IMR-90 (cell line): ENCODE measurements at regions not wholly inside any gene's neighbourhood (a gene's known extent, or its start where the extent isn't known, plus 50 kb on each side); places are given as distances from the start of the nearest gene placed in this dataset.

Experiments
- ATAC-seq: fragments of 200-7000 bp; cut with Tn5 transposase; 2 replicates; pipeline ENCODE4 v1.9.1; 2020; ENCODE audit warnings: low read depth, mild to moderate bottlenecking, moderate library complexity
- BruUV-seq: library from RNA; stranded (reverse); fragments of 400-500 nt; replicated peaks from 2 replicates; lab custom pipeline; 2021; lab: Mats Ljungman, UMichigan
- CTCF ChIA-PET: fragments of 300-600 bp; formaldehyde crosslinking; extraction: SDS; loops from one replicate; lab custom pipeline; 2021; ENCODE audit warnings: antibody characterized with exemption; lab: Yijun Ruan, JAX
- POLR2A ChIA-PET: fragments of 300-600 bp; sonication (Branson Sonifier 250); formaldehyde crosslinking; loops from one replicate; lab custom pipeline; 2022; ENCODE audit warnings: antibody characterized with exemption; ENCODE audit not compliant: unreplicated experiment; lab: Charles Lee
- DNase-seq: peaks from one replicate; pipeline ENCODE4 v3.0.0; 2013
- H2AFZ ChIP-seq: replicated peaks from 2 replicates; pipeline ENCODE3; 2013; ENCODE audit warnings: low read length, mild to moderate bottlenecking; ENCODE audit not compliant: poor library complexity
- H2AK5ac ChIP-seq: 2 replicates; pipeline ENCODE4 v1.6.1; 2013; ENCODE audit warnings: low read depth, low read length, inconsistent platforms
- H2AK9ac ChIP-seq: replicated peaks from 2 replicates; pipeline ENCODE3; 2013; ENCODE audit warnings: mild to moderate bottlenecking, low read depth, low read length, moderate library complexity; ENCODE audit not compliant: poor library complexity
- H2BK120ac ChIP-seq: 2 replicates; pipeline ENCODE4 v1.6.1; 2013; ENCODE audit warnings: low read depth, low read length, inconsistent platforms
- H2BK15ac ChIP-seq: 3 replicates; pipeline ENCODE4 v1.6.1; 2013; ENCODE audit warnings: low read depth, low read length, inconsistent platforms
- H2BK20ac ChIP-seq: 2 replicates; pipeline ENCODE4 v1.6.1; 2013; ENCODE audit warnings: low read depth, mild to moderate bottlenecking, inconsistent platforms, low read length, moderate library complexity
- H2BK5ac ChIP-seq: 2 replicates; pipeline ENCODE4 v1.6.1; 2013; ENCODE audit warnings: mild to moderate bottlenecking, low read depth, low read length, inconsistent platforms; ENCODE audit not compliant: poor library complexity, severe bottlenecking
- H3K14ac ChIP-seq: replicated peaks from 2 replicates; pipeline ENCODE4 v1.6.1; 2013; ENCODE audit warnings: low read depth, low read length, inconsistent platforms
- H3K18ac ChIP-seq: 2 replicates; pipeline ENCODE4 v1.6.1; 2013; ENCODE audit warnings: low read depth, low read length, control low read depth
- H3K23ac ChIP-seq: 2 replicates; pipeline ENCODE4 v1.6.1; 2013; ENCODE audit warnings: low read depth, low read length, inconsistent platforms
- H3K27ac ChIP-seq: 2 replicates; pipeline ENCODE4 v1.5.1; 2013; ENCODE audit warnings: mild to moderate bottlenecking, control low read depth, low read length; ENCODE audit not compliant: insufficient read depth
- H3K27me3 ChIP-seq: 2 replicates; pipeline ENCODE4 v1.6.1; 2013; ENCODE audit warnings: low read length; ENCODE audit not compliant: control insufficient read depth, insufficient read depth
- H3K36me3 ChIP-seq: 2 replicates; pipeline ENCODE4 v1.6.1; 2013; ENCODE audit warnings: low read length, mixed read lengths; ENCODE audit not compliant: control insufficient read depth, insufficient read depth
- H3K4ac ChIP-seq: 2 replicates; pipeline ENCODE4 v1.6.1; 2013; ENCODE audit warnings: low read depth, low read length, inconsistent platforms
- H3K4me1 ChIP-seq: 2 replicates; pipeline ENCODE4 v1.6.1; 2013; ENCODE audit warnings: low read length, mixed read lengths; ENCODE audit not compliant: control insufficient read depth, insufficient read depth
- H3K4me2 ChIP-seq: 2 replicates; pipeline ENCODE4 v1.6.1; 2013; ENCODE audit warnings: low read depth, mild to moderate bottlenecking, control low read depth, low read length, moderate library complexity
- H3K4me3 ChIP-seq: 2 replicates; pipeline ENCODE4 v1.5.1; 2013; ENCODE audit warnings: low read depth, mild to moderate bottlenecking, control low read depth, low read length, moderate library complexity; ENCODE audit not compliant: insufficient read depth
- H3K56ac ChIP-seq: 2 replicates; pipeline ENCODE4 v1.6.1; 2013; ENCODE audit warnings: low read length, inconsistent platforms; ENCODE audit not compliant: insufficient read depth; ENCODE audit errors: extremely low read depth
- H3K79me1 ChIP-seq, 2 experiments: 2 replicates each; pipeline ENCODE4 v1.6.1; 2013; ENCODE audit warnings: low read length in 2 of 2, inconsistent platforms in 1 of 2, low read depth in 1 of 2
- H3K9ac ChIP-seq: 2 replicates; pipeline ENCODE4 v1.6.1; 2013; ENCODE audit warnings: low read depth, low read length, control low read depth
- H3K9me1 ChIP-seq: 2 replicates; pipeline ENCODE4 v1.6.1; 2013; ENCODE audit warnings: low read length, inconsistent platforms; ENCODE audit not compliant: insufficient read depth
- H3K9me3 ChIP-seq: 2 replicates; pipeline ENCODE4 v1.6.1; 2013; ENCODE audit warnings: low read length; ENCODE audit not compliant: control insufficient read depth, insufficient read depth
- H4K20me1 ChIP-seq: 2 replicates; pipeline ENCODE4 v1.6.1; 2013; ENCODE audit warnings: low read length, inconsistent platforms; ENCODE audit not compliant: insufficient read depth
- H4K5ac ChIP-seq: 2 replicates; pipeline ENCODE4 v1.6.1; 2013; ENCODE audit warnings: mild to moderate bottlenecking, low read depth, low read length, control low read depth
- H4K8ac ChIP-seq, 2 experiments: 2 replicates each; pipeline ENCODE4 v1.6.1; 2013; ENCODE audit warnings: low read depth in 2 of 2, low read length in 2 of 2, control low read depth in 1 of 2, inconsistent platforms in 1 of 2
- H4K91ac ChIP-seq: 2 replicates; pipeline ENCODE4 v1.6.1; 2013; ENCODE audit warnings: low read depth, low read length, inconsistent platforms; ENCODE audit not compliant: insufficient read depth
- BHLHE40 ChIP-seq: fragments of 150-350 bp; IDR thresholded peaks from 2 replicates; pipeline ENCODE4 v1.6.1; 2016; ENCODE audit warnings: mild to moderate bottlenecking, low read depth, low read length
- CEBPB ChIP-seq: IDR thresholded peaks from 2 replicates; pipeline ENCODE4 v1.6.1; 2012; ENCODE audit warnings: low read depth, low read length, improper control_type of control experiment
- FOS ChIP-seq: fragments of 150-350 bp; IDR thresholded peaks from 2 replicates; pipeline ENCODE4 v1.6.1; 2016; ENCODE audit warnings: low read depth, low read length
- MAFK ChIP-seq: IDR thresholded peaks from 2 replicates; pipeline ENCODE4 v1.6.1; 2012; ENCODE audit warnings: low read depth, low read length, improper control_type of control experiment
- MAZ ChIP-seq: IDR thresholded peaks from 2 replicates; pipeline ENCODE4 v1.6.1; 2012; ENCODE audit warnings: low read depth, mild to moderate bottlenecking, low read length, improper control_type of control experiment, moderate library complexity, borderline replicate concordance
- MXI1 ChIP-seq: IDR thresholded peaks from 2 replicates; pipeline ENCODE4 v1.6.1; 2012; ENCODE audit warnings: low read depth, mild to moderate bottlenecking, low read length, moderate library complexity, borderline replicate concordance
- NFE2L2 ChIP-seq: fragments of 150-350 bp; IDR thresholded peaks from 2 replicates; pipeline ENCODE4 v1.6.1; 2016; ENCODE audit warnings: low read depth, mild to moderate bottlenecking, low read length
- POLR2A ChIP-seq: IDR thresholded peaks from 2 replicates; pipeline ENCODE4 v1.6.1; 2012; ENCODE audit warnings: mild to moderate bottlenecking, low read depth, low read length
- RAD21 ChIP-seq: IDR thresholded peaks from 2 replicates; pipeline ENCODE4 v1.6.1; 2012; ENCODE audit warnings: low read length, improper control_type of control experiment
- RCOR1 ChIP-seq: IDR thresholded peaks from 2 replicates; pipeline ENCODE4 v1.6.1; 2012; ENCODE audit warnings: mild to moderate bottlenecking, low read length, improper control_type of control experiment; ENCODE audit not compliant: insufficient replicate concordance
- RFX5 ChIP-seq: IDR thresholded peaks from 2 replicates; pipeline ENCODE4 v1.8.0; 2012; ENCODE audit warnings: low read depth, mild to moderate bottlenecking, low read length, moderate library complexity
- SMC3 ChIP-seq: fragments of 150-350 bp; IDR thresholded peaks from 2 replicates; pipeline ENCODE4 v1.6.1; 2016; ENCODE audit warnings: low read depth, mild to moderate bottlenecking, antibody characterized with exemption, low read length, moderate library complexity
- WGBS, 2 experiments: methylation state at CpG; one replicate each; pipeline versions ENCODE4 v1.1.5 to v1.1.7; 2013; ENCODE audit warnings: missing lambda C conversion rate in 2 of 2; ENCODE audit not compliant: insufficient read length in 1 of 2; ENCODE audit errors: extremely low coverage in 2 of 2; 5-methylcytosine and 5-hydroxymethylcytosine counted together
- dilution Hi-C: fragments of 300-500 bp; cut with HindIII; formaldehyde crosslinking; loops from one replicate; pipeline ENCODE4 v1.14.3; 2018; ENCODE audit warnings: low sequenced_read_pairs; ENCODE audit not compliant: unreplicated experiment
- in situ Hi-C: fragments of 300-500 bp; cut with MboI; formaldehyde crosslinking; loops from 3 replicates; pipeline ENCODE4 v1.14.3; 2019; ENCODE audit warnings: low sequenced_read_pairs, inconsistent platforms, mixed read lengths
- intact Hi-C: fragments of 100-400 bp; cut with micrococcal nuclease; formaldehyde crosslinking; loops from 2 replicates; pipeline ENCODE4 v1.10.0; 2022
- TF ChIP-seq, protein P1 (sequence below): conservative IDR thresholded peaks from 2 replicates; pipeline ENCODE4 v1.5.1; 2012; ENCODE audit warnings: mild to moderate bottlenecking, low read depth, low read length, improper control_type of control experiment
- TF ChIP-seq, protein P2 (sequence below): fragments of 150-350 bp; IDR thresholded peaks from 2 replicates; pipeline ENCODE4 v1.6.1; 2017; ENCODE audit warnings: mild to moderate bottlenecking, antibody characterized with exemption, low read length, low read depth
- TF ChIP-seq, protein P3 (sequence below): fragments of 150-350 bp; IDR thresholded peaks from 2 replicates; pipeline ENCODE4 v1.6.1; 2016; ENCODE audit warnings: low read depth, mild to moderate bottlenecking, low read length, moderate library complexity, borderline replicate concordance

DNA sequence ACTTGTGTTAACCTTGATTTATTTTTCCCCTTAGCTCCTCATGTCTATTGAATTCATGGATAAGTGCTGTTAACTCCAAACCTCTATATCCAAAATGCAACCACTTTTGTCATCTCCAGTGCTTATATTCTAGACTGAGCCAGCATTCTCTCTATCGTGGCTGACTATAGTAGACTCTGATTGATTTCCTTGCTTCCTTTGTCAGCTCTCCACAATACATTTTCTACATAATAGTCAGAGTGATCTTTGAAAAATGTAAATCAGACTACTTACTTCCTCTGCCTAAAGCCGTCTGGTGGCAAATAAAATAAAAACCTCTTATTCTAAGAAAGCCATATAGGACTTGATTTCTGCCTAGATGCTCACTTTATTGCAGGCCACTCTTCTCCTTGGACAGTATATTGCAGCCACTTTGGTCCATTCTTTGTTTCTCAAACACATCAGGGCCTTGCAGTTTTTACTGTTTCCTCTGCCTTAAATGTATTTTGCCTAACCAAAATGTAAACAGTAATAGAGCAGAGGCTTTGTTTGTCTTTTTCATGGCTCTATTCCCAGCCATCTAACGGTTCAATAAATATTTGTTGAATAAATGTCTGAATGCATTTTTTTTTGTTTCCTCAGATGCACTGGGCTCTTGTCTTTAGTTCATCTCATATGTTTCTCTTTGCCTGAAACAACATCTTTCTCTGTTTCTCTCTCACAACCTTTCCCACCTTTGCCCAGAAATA is 243.6 kb upstream of the CSNK1A1L start:
- H2AFZ ChIP-seq, result no peak overlapping the region
- peak overlapping the region; percentile 93 for H3K14ac ChIP-seq
- peak overlapping the region; percentile 22; the same call in 1 of the 2 replicates for H3K4me2 ChIP-seq
- peak overlapping the region; percentile 41; the same call in 1 of the 2 replicates for H4K91ac ChIP-seq
- peak overlapping the region in 1 of 2 experiments; percentile 86; a peak in 2 of 4 replicates for H4K8ac ChIP-seq
- no peak overlapping the region for H3K9ac ChIP-seq
- H2BK15ac ChIP-seq, result no peak overlapping the region
- H3K4me1 ChIP-seq, result peaks cover 4% of the 10 kb centered on the region; the same call in 1 of the 2 replicates
- H3K56ac ChIP-seq, result no peak overlapping the region
- peak; percentile 49 for DNase-seq
- H2AK9ac ChIP-seq, result no peak overlapping the region
- no peaks in the 10 kb centered on the region for H3K27me3 ChIP-seq
- no peaks in the 10 kb centered on the region for H3K9me3 ChIP-seq
- ChIA-PET CTCF (interaction anchor here (0.8 kb wide), 1 partner anchor 13 kb away, joined by 3 read pairs; no protein-coding TSS in a partner anchor), POLR2A (no interaction called here)
- H3K36me3 ChIP-seq, result no peaks in the 10 kb centered on the region
- no peak overlapping the region for H2AK5ac ChIP-seq
- peak overlapping the region; percentile 92 for H2BK20ac ChIP-seq
- H4K20me1 ChIP-seq, result no peaks in the 10 kb centered on the region
- peak overlapping the region; percentile 69; the same call in 1 of the 2 replicates for H3K27ac ChIP-seq
- intact Hi-C loops (no loop called here), in situ Hi-C loops (no loop called here), dilution Hi-C loops (no loop called here)
- 0 out of 2 replicates have a peak, but pooled peaks cover 6% of the 10 kb centered on the region for H3K9me1 ChIP-seq
- H2BK120ac ChIP-seq, result peak overlapping the region; percentile 85
- no CpG with 5 or more reads among the region's 3 CpGs for WGBS, 2 experiments
- no peak overlapping the region for H4K5ac ChIP-seq
- H3K18ac ChIP-seq, result peak overlapping the region; percentile 31; the same call in 1 of the 2 replicates
- H3K4me3 ChIP-seq, result no peak overlapping the region
- H3K79me1 ChIP-seq, result no peaks in the 10 kb centered on the region
- peak overlapping the region; percentile 76; the same call in 1 of the 2 replicates for H3K4ac ChIP-seq
- ATAC-seq, result peak; percentile 90
- peak overlapping the region; percentile 78; the same call in 1 of the 2 replicates for H3K23ac ChIP-seq
- no TSS peak for BruUV-seq
- peak overlapping the region; percentile 90 for H2BK5ac ChIP-seq
- no peak for TF ChIP-seq RAD21
- TF ChIP-seq, protein P1, sequence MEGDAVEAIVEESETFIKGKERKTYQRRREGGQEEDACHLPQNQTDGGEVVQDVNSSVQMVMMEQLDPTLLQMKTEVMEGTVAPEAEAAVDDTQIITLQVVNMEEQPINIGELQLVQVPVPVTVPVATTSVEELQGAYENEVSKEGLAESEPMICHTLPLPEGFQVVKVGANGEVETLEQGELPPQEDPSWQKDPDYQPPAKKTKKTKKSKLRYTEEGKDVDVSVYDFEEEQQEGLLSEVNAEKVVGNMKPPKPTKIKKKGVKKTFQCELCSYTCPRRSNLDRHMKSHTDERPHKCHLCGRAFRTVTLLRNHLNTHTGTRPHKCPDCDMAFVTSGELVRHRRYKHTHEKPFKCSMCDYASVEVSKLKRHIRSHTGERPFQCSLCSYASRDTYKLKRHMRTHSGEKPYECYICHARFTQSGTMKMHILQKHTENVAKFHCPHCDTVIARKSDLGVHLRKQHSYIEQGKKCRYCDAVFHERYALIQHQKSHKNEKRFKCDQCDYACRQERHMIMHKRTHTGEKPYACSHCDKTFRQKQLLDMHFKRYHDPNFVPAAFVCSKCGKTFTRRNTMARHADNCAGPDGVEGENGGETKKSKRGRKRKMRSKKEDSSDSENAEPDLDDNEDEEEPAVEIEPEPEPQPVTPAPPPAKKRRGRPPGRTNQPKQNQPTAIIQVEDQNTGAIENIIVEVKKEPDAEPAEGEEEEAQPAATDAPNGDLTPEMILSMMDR, result no peak
- no peak for TF ChIP-seq CEBPB
- TF ChIP-seq MAZ, result no peak
- TF ChIP-seq, protein P2, sequence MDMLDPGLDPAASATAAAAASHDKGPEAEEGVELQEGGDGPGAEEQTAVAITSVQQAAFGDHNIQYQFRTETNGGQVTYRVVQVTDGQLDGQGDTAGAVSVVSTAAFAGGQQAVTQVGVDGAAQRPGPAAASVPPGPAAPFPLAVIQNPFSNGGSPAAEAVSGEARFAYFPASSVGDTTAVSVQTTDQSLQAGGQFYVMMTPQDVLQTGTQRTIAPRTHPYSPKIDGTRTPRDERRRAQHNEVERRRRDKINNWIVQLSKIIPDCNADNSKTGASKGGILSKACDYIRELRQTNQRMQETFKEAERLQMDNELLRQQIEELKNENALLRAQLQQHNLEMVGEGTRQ, result no peak
- TF ChIP-seq RFX5, result no peak
- no peak for TF ChIP-seq NFE2L2
- TF ChIP-seq BHLHE40, result no peak
- no peak for TF ChIP-seq RCOR1
- TF ChIP-seq MAFK, result no peak
- no peak for TF ChIP-seq MXI1
- TF ChIP-seq FOS, result no peak
- TF ChIP-seq, protein P3, sequence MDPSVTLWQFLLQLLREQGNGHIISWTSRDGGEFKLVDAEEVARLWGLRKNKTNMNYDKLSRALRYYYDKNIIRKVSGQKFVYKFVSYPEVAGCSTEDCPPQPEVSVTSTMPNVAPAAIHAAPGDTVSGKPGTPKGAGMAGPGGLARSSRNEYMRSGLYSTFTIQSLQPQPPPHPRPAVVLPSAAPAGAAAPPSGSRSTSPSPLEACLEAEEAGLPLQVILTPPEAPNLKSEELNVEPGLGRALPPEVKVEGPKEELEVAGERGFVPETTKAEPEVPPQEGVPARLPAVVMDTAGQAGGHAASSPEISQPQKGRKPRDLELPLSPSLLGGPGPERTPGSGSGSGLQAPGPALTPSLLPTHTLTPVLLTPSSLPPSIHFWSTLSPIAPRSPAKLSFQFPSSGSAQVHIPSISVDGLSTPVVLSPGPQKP, result no peak
- TF ChIP-seq POLR2A, result no peak
- no peak for TF ChIP-seq SMC3
